ENCODE measurements at regions not wholly inside any gene's neighbourhood (a gene's known extent, or its start where the extent isn't known, plus 50 kb on each side); places are given as distances from the start of the nearest gene placed in this dataset.

DNA sequence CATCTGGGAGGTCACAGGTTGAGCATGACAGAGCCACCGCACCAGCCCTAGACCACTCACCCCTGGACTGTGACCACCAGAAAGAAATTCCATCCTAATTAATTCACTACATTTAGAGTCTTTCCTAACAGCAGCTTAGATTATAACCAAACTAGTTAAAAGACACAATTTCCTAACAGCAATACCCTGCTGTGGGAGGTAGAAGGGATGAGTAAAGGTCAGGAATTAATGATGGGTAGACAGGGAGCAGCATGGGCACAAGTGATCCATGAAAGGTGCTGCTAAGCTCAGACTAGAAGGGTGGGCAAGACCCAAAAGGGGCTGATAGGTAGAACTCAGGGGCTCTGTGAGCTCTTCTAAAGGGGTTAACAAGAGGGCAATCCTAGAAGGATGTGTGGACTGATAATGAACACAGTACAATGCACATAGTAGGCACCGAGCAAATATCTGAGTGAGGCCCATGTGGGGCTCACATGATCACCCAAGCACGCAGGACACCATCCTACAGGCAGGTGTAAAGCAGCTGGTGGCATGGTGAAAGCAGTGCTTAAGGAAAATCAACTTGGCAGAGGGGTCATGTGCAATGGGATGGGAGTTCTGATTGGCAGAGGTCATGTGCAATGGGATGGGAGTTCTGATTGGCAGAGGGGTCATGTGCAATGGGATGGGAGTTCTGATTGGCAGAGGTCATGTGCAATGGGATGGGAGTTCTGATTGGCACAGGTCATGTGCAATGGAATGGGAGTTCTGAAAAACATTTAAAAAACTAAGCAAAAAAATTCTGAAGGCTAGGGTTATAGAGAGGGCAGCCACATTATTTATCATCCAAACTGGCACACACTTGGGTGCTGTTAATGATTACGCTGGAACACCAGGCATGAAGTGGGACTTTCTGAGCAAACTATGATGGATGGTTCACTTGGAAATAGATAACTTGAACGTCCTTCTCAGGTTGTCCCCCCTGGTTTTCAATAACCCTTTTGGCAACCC lies 188.2 kb upstream of the FOXQ1 start:
- no peaks in the 10 kb centered on the region for H3K27me3 ChIP-seq (replicated peaks; ENCODE audit: control insufficient read depth, insufficient read depth, low read length)
- DNase-seq (ENCODE audit: extremely low read depth, insufficient read length), result no peak
- TF ChIP-seq, protein P1, sequence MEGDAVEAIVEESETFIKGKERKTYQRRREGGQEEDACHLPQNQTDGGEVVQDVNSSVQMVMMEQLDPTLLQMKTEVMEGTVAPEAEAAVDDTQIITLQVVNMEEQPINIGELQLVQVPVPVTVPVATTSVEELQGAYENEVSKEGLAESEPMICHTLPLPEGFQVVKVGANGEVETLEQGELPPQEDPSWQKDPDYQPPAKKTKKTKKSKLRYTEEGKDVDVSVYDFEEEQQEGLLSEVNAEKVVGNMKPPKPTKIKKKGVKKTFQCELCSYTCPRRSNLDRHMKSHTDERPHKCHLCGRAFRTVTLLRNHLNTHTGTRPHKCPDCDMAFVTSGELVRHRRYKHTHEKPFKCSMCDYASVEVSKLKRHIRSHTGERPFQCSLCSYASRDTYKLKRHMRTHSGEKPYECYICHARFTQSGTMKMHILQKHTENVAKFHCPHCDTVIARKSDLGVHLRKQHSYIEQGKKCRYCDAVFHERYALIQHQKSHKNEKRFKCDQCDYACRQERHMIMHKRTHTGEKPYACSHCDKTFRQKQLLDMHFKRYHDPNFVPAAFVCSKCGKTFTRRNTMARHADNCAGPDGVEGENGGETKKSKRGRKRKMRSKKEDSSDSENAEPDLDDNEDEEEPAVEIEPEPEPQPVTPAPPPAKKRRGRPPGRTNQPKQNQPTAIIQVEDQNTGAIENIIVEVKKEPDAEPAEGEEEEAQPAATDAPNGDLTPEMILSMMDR (IDR thresholded peaks at IDR 0.05; ENCODE audit: insufficient read depth, low read length, poor library complexity, severe bottlenecking), result no peak
- H3K36me3 ChIP-seq (ENCODE audit: control insufficient read depth, insufficient read depth, low read length), result no peaks in the 10 kb centered on the region
- H3K4me3 ChIP-seq (replicated peaks; ENCODE audit: low read depth, low read length), result no peak overlapping the region

DNA sequence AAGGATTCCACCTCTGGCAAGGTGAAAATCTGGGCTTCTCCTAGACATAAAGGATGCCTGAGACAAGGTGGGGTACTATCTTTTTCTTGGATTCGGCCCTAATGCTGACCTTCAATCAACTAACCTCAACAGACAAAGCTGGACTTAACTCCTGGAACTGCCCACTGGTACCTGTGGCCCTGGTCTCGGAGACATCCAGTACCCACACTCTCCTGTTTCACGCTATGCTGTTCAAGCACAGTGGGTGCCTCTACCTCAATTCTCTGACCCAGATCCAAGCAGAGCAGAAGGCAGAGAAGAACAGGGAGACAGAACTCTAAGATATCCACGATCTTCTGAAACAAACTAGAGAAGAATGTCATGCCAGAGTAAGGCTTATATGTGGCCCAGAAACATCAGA lies 189.8 kb upstream of the FOXQ1 start:
- H3K36me3 ChIP-seq (ENCODE audit: control insufficient read depth, insufficient read depth, low read length), result no peaks in the 10 kb centered on the region
- H3K4me3 ChIP-seq (replicated peaks; ENCODE audit: low read depth, low read length), result no peak overlapping the region
- no peak for DNase-seq (ENCODE audit: extremely low read depth, insufficient read length)
- TF ChIP-seq, protein P1 (IDR thresholded peaks at IDR 0.05; ENCODE audit: insufficient read depth, low read length, poor library complexity, severe bottlenecking), result no peak
- H3K27me3 ChIP-seq (replicated peaks; ENCODE audit: control insufficient read depth, insufficient read depth, low read length), result no peaks in the 10 kb centered on the region

DNA sequence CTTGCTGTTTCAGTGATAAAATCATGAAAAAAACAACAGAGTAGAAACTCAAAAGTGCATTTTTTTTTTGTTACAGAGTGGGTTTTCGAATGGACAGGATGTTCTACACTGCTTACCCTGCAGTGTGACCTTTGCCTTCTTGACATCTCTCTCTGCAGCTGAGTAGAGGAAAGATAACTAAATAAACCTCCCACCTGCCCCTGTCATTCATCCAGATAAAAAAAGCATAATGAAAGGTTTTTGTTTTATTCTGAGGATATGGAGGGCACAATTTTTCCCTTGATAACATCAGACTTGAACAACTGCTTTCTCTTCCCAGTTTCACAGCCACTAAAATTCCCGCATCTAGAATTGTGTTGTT lies 193.6 kb upstream of the FOXQ1 start:
- Histone ChIP-seq H3K4me3 (replicated peaks; ENCODE audit: low read depth, low read length) (no peak overlapping the region), H3K27me3 (replicated peaks; ENCODE audit: control insufficient read depth, insufficient read depth, low read length) (no peaks in the 10 kb centered on the region), H3K36me3 (ENCODE audit: control insufficient read depth, insufficient read depth, low read length) (no peaks in the 10 kb centered on the region)
- no peak for DNase-seq (ENCODE audit: extremely low read depth, insufficient read length)
- TF ChIP-seq, protein P1 (IDR thresholded peaks at IDR 0.05; ENCODE audit: insufficient read depth, low read length, poor library complexity, severe bottlenecking), result no peak

DNA sequence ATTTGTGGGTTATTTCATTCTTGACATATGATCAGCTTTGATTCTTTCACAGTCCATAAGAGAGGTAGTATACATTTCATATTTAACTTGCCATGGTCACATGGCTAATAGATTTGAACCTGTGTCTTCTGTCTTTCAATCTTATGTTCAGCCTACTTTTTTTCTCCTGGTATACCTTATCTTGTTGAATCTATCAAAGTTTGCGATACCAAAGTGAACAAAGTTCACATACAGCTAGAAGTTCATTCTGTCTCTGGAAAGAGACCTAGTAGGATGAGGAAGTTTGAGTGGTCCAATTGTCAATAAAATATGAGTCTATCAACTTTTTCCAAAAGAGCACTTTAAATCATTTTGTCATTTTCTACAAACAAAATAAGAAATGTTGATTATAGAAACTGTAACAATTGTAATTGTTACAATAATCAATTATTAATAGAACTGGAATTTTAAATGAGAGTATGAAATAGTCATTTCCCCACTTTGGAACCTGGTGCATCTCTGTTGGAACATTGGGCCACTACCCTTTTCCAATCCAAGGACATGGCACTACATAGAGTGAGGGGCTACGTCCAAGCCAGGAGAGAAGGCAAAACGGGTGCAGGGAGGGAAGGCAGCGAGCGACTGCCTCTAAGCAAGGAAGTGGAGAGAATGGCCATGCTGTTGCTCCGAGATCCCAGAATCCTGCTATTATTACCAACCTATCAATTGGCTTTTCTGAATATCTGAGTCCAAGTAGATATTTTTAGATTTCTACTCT lies 194.2 kb upstream of the FOXQ1 start:
- Histone ChIP-seq H3K4me3 (replicated peaks; ENCODE audit: low read depth, low read length) (no peak overlapping the region), H3K27me3 (replicated peaks; ENCODE audit: control insufficient read depth, insufficient read depth, low read length) (no peaks in the 10 kb centered on the region), H3K36me3 (ENCODE audit: control insufficient read depth, insufficient read depth, low read length) (no peaks in the 10 kb centered on the region)
- DNase-seq (ENCODE audit: extremely low read depth, insufficient read length), result no peak
- TF ChIP-seq, protein P1 (IDR thresholded peaks at IDR 0.05; ENCODE audit: insufficient read depth, low read length, poor library complexity, severe bottlenecking), result no peak

DNA sequence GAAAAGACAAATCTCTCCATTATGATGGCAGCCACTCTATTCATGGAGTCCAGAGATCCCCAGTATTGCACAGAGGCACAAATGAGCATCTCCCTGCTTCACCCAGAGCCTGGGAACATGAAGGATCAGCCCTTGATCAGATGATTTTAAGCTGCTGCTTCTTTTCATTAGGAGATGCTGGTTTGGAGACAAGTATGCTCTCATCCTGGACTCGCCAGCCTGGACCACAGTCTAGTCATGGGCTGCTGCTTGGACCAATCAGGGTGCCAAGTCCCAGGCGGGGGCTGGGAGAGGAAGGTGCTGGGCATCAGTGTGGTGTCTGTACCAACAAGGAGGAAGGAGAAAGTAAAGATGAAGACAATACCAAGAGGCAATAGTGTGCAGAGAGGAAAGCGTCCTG lies 195.7 kb upstream of the FOXQ1 start:
- H3K4me3 ChIP-seq (replicated peaks; ENCODE audit: low read depth, low read length), result no peak overlapping the region
- H3K36me3 ChIP-seq (ENCODE audit: control insufficient read depth, insufficient read depth, low read length), result no peaks in the 10 kb centered on the region
- TF ChIP-seq, protein P1 (IDR thresholded peaks at IDR 0.05; ENCODE audit: insufficient read depth, low read length, poor library complexity, severe bottlenecking), result no peak
- no peak for DNase-seq (ENCODE audit: extremely low read depth, insufficient read length)
- H3K27me3 ChIP-seq (replicated peaks; ENCODE audit: control insufficient read depth, insufficient read depth, low read length), result no peaks in the 10 kb centered on the region
